Stimulated activated CD4-positive, alpha-beta T cell treated with anti-CD3 and anti-CD28 coated beads, Interleukin-1b, Interleukin-23, amount 100 ng/mL, for 24 hours (primary cell): ENCODE measurements at regions not wholly inside any gene's neighbourhood (a gene's known extent, or its start where the extent isn't known, plus 50 kb on each side); places are given as distances from the start of the nearest gene placed in this dataset.
"Not testable (repeated sequence)": the region's sequence is repeated elsewhere in the genome, so short reads cannot be mapped to it uniquely, and the experiment has no call there.

Experiments used
- DNase-seq, 4 experiments: peaks; one replicate each; pipeline ENCODE4 v3.0.0-alpha.2; 2020; ENCODE audit warnings: low read depth in 4 of 4, low spot score in 1 of 4

DNA sequence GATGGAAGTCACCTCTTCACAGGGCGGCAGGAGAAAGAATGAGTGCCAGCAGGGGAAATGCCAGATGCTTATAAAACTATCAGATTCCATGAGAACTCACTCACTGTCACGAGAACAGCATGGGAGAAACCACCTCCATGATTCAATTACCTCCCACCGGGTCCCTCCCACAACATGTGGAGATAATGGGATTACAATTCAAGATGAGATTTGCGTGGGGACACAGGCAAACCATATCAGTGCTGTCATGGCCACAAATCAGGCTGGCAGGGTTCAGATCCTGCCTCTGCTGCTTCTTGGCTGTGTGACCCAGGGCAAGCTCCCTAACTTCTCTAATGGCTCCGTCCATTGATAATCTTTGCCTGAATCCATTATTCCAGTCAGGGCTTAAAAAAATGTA lies 389.5 kb downstream of the NPHP4 start:
- DNase-seq: not testable (repeated sequence)

DNA sequence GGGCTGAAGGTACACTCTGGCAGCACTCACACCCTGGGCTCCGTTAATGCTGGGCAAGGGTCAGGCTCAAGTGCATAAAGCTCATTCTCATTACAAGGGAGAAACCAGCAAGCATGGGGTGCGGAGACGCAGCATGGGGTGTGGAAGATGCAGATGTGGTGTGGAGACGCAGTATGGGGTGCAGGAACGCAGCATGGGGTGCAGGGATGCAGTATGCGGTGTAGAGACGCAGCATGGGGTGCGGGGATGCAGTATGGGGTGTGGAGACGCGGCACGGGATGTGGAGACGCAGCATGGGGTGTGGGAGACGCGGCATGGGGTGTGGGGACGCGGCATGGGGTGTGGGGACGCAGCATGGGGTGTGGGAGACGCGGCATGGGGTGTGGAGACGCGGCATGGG lies 390.7 kb downstream of the NPHP4 start:
- DNase-seq: no peak

DNA sequence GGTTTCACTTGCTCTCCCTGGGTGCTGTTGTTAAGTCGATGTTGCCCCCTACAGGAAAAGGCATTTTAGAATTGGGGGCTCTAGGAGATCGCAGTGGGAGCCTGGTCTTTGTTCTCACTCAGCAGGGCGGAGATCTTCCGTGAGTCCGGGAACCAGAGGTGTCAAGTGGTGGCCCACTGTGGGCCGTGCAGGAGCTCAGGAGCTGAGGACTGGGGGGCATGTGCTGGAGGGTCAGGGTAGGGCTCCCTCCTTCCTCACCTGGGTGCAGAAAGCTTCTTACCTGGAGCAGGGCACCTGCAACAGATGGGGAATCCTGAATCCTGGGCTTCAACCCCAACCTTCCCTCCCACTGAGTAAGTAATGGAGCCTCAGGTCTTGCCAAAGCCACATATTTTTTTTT lies 392.7 kb downstream of the NPHP4 start:
- DNase-seq: no peak

DNA sequence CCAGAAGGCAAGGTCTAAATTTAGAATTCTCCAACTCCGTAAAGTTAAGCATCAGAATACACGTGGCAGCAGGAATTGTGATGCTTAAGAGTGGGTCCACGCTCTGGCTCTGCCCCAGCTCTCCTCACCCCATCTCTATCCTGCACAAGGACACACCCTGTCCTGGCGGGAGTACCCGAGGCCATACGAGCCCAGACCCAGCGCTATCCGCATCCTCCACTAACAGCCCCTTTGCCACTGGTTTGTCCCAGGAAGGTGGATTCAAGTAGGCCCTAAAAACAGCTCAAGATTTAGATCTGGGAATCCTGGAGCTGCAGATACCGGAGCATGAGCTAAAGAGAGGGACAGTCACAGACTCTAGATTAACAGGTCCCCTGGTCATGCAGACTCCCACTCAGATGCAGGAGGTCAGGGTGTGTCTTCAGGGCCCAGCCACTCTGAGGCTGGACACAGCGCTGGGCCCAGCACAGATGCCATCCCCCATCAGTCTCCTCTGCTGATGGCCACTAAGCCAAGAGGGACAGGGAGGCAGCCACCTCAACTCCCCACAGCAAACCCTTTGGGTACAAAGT lies 393.3 kb downstream of the NPHP4 start:
- no peak for DNase-seq

DNA sequence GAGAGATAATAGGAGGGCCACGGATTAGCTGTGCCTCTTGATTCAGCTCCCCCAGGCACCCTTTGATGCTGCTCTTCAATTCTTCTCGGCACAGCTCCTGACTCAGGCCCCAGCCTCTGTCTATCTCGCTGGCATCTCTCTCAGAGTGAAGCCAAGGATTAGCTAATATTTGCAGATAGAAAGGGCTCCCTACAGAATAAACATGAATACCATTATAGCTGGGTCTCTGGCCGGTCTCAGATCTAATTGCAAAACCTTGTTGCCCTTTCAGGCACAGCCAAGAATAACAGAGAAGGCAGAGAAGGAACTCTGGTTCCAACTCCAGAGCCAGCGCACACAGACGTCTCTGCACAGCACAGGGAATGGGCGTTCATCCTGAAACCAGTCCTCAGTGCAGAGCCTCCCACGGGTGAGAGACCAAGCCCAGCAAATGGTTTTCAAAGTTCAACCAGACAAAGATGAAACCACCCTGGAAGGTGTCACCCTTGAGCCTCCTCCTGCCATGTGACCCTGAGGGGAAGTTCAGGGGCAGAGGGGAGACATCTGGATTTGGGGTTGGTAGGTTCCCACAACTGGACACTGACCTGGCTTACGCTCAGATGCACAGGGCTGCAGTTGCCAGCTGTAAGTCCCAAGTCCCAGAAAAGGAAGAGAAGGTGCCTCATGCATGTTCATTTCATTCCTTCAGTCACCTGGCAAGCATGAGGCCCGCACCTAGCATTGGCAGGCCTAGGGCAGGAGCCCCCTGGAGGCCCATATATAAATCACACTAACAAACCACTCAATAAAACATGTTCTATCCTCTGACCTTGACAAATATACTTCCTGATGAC lies 394.0 kb downstream of the NPHP4 start:
- no peak for DNase-seq

DNA sequence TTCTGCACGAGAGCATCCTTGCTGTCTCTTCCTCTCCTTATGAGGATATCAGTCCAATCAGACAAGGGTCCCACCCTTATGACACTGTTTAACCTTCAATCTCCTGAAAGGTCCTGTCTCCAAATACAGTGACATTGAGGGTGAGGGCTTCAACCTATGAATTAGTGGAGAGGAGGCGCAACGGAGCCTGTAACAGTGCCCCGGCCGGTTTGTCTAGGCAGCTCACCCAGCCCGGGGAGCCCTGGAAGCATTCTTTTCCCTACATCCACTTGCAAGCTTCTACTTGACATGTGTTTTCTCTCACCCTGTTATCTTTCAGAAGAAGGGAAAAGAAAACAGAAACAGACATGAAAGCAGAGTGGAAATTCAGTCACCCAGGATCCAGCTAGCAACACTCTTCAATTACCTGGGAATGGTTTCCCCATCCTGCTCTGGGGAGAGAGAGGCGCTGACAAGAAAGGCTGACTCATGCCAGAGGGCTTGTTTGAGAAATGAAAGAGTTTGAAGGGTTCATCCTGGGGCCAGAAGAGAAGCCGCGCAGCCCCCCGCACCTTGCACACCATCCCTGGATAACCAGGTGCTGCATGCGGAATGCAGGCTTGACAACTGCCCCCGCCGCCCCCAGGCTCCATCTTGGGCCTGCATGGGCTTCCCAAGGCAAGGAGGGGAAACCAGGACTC lies 394.9 kb downstream of the NPHP4 start:
- DNase-seq: no peak

DNA sequence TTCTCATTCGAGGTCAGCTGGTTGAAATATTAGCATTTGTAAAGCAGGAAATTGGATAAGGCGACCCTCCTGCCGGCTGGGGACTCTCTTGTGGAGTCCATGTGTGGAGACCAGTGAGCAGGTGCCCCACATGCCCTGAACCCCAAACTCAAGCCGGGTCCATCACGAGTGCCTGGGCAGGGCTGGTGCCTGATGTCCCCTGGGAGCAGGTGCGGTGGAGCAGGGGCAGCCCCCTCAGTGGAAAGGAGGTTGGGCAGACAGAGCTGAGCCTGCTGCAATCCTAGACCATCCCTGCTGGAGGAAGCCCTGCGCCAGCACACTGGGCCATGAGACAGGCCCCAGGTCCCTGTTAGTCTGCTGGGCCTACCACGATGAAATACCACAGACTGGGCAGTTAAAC lies 395.6 kb downstream of the NPHP4 start:
- DNase-seq: no peak

DNA sequence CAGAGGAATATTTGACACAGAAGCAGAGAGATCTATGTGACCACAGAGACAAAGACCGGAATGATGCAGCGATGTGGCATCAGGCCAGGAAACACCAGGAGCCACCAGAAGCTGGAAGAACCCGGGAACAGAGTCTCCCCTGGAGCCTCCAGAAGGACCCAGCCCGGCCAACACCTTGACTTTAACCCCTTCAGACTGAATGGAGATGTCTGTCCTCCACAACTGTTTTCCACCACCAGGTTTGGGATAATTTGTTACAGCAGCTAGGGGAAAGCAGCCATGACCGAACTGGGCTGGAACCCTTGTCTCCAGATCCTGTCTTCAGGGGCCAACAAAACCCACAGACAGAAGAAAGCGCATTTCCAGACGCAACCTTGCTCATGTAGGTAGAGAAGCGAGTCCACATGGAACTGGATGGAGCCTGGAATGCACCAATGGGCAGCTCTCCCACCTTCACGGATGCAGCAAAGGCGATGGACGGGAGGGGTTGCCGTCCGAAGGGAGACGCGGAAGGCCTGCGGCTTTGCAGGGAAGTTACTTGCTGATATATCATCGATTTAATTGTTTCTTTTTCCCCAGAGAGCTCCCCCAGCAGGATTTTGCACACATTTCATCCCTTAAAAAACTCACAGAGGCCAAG lies 396.6 kb downstream of the NPHP4 start:
- DNase-seq: no peak

DNA sequence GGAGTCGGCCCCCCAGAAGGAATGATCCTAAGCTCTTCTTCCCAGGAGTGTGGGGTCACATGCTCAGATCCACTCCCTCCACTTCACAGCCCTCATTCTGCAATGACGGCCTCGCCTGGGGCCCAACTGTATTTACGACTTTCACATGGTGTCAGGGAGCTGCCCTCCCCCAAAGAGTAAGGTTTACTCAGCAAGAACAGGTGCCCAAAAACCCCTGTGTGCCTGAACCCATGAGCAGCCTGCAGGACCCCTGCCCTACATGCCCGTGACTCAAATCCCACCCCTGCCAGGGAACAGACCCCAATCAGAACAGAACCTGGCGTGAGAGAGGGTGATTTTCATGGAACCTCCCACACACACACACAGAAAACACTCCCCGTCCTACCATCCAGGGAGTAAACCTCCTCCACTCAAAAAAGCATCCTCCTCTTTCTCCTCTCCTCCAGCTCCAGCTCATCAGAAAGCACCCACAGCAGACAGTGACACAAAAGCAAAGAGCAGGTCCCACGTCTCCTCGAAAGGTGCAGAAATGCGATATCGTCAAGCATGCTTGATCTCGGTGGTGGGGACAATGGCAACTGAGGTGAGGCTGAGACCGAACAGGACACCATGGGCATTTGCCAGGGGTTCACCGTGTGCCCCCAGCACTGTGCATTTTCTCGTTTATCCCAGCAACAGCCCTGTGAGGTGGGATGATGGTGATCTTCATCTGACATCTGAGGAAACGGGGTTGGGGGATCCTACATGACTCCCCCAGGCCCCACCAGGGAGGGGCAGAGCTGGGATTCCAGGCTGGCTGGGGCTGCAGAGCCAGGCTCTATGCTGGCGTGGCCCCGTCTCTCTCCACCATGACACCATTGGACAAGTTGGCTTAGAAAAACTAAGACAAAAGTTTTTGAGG lies 397.9 kb downstream of the NPHP4 start:
- no peak for DNase-seq

DNA sequence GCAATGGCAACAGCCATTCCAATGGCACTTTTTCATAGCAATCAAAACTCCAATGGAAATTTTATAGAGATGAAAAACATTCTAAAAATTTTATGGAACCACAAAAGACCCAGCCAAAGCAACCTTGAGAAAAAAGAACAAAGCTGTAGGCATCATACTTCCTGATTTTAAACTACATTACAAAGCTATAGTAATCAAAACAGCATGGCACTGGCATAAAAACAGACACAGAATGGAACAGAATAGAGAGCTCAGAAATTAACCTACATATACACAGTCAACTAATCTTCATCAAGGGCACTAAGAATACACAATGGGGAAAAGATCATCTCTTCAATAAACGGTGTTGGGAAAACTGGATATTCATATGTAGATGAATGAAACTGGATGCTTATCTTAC lies 401.5 kb downstream of the NPHP4 start:
- DNase-seq: no peak

DNA sequence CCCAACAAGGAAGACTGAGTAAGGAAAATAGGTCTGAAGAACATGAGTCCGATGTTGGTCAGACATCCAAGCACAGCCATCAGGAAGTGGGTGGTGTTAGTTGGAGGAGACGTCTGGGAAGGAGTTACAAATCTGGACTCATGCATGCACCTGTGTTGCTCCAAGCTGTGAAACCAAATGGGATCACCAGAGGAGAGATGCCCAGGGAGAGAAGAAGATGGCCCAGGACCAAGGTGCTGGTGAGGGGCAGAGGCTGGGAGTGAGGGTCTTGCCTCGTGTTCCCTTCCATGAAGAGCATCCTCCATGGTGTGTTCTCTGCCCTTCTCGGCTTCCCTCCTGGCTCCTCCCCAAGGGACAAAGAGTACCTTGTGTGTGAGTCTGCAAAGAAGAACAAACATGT lies 405.6 kb downstream of the NPHP4 start:
- no peak for DNase-seq

DNA sequence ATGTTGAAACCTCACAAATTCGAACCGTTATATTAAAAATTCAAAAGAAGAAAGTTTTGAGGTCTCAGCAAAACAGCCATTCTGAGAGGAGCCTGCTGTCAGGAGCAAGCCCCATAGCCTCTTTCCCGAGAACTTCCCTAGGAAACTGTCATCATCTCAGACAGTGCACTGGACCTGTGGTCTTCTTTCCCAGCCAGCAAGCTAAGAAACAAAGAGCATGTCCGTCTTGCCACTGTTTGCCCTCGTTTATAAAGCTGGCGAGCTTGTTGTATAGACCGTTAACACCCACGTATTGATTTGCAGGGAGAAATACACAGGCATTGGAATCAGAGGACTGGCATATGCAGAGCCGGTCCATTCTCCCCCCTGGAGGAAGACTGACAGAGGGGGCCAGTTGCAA lies 407.0 kb downstream of the NPHP4 start:
- no peak for DNase-seq

DNA sequence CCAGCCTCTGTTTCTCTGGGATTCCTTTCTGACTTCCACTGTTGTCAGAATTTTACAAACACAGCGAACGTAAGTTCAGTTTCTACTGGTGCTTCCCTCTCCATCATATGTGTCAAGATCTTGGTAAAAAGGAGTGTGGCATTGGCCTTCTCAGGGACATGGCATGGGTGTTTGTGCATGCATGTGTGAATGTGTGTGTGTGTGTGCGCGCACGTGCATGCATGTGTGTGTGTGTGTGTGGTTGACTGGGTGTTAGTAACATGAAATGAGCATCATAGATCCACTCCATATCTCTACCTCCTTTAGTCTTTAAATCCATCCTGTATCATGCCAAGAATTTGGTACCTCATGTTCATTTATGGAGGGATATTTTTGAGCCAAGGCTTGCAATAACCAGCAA lies 411.3 kb downstream of the NPHP4 start:
- no peak for DNase-seq

DNA sequence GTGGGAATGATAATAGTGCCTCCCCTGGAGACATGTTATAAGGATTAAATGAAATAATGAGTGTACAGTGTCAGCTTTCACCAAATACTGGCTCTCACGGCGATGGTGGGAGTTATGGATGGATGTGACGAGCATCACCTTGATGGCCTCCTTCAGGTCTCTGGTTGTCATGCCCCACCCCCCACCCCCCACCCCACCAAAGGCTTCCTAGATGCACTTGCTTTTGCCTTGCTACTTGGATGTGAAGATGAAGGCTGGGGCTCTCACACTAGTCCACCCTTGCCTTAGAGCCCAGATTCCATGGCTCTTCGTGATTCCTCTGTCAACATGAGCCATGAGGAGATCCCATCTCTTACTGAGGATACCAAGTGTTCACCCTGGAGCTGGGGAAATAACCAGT lies 412.3 kb downstream of the NPHP4 start:
- no peak for DNase-seq

DNA sequence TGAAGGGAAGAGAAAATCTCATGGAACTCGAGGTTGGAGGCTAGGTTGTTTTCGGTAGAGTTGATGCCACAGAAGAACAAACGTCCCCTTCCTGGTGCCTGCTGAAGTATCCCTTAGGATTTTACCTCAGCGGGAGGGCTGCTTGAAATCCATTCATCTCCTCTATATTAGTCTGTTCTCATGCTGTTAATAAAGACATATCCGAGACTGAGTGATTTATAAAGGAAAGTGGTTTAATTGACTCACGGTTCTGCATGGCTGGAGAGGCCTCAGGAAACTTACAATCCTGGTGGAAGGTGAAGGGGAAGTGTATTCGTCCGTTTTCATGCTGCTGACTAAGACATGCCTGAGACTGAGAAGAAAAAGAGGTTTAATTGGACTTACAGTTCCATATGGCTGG lies 413.5 kb downstream of the NPHP4 start:
- DNase-seq: no peak

DNA sequence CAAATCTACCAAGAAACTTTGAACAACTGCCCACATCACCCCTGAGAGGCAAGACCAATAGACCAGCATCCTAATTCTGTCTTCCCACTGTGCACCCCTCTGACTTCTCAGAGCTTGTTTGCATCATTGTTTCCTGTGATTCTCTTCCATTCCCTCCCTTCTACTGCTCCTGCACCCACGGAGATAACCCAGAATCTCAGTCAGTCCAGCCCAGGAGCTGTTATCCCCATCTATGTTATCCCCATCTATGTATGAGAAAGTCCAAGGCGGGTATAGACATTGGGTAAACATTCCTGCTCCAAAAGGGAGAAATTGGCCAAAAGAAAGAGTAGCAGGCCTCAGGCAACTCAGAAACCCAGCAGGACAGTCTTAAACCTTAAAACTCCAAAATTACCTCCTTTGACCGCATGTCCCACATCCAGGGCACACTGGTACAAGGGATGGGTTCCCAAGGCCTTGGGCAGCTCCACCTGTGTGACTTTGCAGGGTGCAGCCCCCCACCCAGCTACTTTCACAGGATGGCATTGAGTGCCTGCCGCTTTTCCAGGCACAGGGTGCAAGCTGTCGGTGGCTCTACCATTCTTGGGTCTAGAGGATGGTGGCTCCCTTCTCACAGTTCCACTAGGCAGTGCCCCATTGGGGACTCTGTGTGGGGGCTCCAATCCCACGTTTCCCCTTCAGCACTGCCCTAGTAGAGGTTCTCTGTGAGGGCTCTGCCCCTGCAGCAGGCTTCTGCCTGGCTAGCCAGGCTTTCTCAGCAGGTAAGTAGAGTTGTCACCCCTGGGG lies 414.8 kb downstream of the NPHP4 start:
- no peak for DNase-seq

DNA sequence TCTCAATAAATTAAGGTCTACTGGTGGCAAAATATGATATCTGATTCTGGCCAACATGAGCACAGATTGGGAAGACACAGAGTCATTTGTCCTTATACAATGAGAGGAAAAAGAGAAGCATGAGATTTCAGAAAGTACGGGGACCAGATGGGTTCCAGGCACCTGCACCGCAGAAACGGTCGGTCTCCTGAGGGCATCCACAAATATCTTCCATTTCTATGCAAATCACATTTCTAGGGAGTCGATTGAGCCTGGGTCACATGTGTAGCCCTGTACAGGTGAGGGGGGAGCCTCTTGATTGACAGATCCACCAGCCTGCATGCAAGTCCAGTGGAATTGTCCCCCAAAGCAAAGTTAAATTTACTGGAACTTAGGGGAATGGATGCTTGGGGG lies 415.6 kb downstream of the NPHP4 start:
- no peak for DNase-seq

DNA sequence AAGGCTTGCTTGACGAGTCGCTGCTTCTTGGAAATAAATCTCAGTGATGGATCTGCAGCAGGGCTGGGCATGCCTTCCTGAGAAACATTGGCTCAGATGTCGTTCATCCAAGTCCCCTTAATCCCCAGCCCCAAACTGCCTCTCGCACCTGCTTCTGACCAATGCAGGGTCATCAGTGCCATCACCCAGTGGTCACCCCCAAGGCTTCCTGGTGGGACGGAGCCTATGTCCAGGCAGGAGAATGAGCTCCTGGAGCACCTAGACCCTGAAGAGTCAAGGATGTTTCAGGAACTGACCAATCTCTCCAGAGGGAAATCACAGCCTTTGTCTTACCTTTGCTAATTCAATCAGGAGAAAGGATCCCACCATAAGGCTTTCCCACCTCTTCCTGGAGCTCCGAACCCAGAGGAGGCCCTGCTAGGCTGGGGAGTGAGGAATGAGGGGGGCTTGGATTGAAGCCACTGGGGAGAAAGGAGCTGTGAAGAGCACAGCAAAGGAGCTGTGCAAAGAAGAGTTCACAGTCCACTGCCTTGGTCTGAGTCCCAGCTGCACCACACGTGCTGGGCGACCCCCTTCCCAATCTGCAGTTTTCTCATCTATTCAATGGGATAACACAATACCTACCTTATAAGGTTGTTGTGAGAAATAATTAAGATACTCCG lies 416.1 kb downstream of the NPHP4 start:
- DNase-seq: no peak

DNA sequence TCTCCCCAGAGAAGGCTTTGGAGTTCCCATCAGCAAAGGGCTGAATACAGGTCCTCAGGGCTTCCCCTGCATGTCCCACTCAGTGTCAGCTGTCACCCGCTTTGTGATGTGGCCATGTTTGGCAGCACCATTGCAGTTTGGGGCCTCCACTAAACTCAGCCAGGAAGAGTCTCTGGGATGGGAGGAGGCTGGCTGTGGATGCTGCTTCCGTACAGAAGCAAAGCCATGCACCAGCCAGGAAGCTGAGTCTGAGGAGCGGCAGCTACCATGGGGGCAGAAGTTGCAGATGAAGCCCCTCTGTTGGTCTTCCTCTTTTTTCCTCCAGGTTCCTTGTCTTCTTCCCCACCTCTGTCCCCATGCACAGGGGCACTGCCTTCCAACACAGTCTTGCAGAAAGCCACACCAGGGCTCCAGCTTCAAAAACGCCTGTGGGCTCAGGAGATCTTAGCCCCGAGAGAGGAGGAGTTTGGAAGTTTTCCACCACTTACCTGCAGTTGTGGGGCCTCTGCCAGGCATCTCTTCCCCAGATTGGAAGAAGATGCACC lies 416.8 kb downstream of the NPHP4 start:
- DNase-seq: no peak
